Mesendoderm (in vitro differentiated cells): ENCODE measurements at regions not wholly inside any gene's neighbourhood (a gene's known extent, or its start where the extent isn't known, plus 50 kb on each side); places are given as distances from the start of the nearest gene placed in this dataset.

Experiments used
- DNase-seq: peaks from one replicate; pipeline ENCODE4 v3.0.0; 2013
- H2AK5ac ChIP-seq: 2 replicates; pipeline ENCODE4 v1.6.1; 2013; ENCODE audit warnings: low read length, inconsistent platforms
- H2BK120ac ChIP-seq: 2 replicates; pipeline ENCODE4 v1.6.1; 2013; ENCODE audit warnings: low read depth, mild to moderate bottlenecking, low read length, moderate library complexity, mixed read lengths
- H2BK15ac ChIP-seq: replicated peaks from 2 replicates; pipeline ENCODE4 v1.6.1; 2013; ENCODE audit warnings: low read depth, mild to moderate bottlenecking, moderate library complexity
- H2BK5ac ChIP-seq: 2 replicates; pipeline ENCODE4 v1.6.1; 2013; ENCODE audit warnings: low read length, inconsistent platforms
- H3K18ac ChIP-seq: 2 replicates; pipeline ENCODE4 v1.6.1; 2013; ENCODE audit warnings: mild to moderate bottlenecking, low read length, mixed read lengths
- H3K23ac ChIP-seq: one replicate; pipeline ENCODE4 v1.6.1; 2013; ENCODE audit warnings: low read length
- H3K27ac ChIP-seq: 2 replicates; pipeline ENCODE4 v1.5.1; 2013; ENCODE audit warnings: low read depth, mild to moderate bottlenecking, inconsistent platforms, low read length, moderate library complexity
- H3K27me3 ChIP-seq: 2 replicates; pipeline ENCODE4 v1.6.1; 2013; ENCODE audit warnings: low read length, control low read depth, mild to moderate bottlenecking, inconsistent platforms; ENCODE audit not compliant: insufficient read depth, poor library complexity
- H3K36me3 ChIP-seq: 2 replicates; pipeline ENCODE4 v1.6.1; 2013; ENCODE audit warnings: low read length, inconsistent platforms; ENCODE audit not compliant: control insufficient read depth, insufficient read depth
- H3K4ac ChIP-seq: one replicate; pipeline ENCODE4 v1.6.1; 2013; ENCODE audit warnings: low read depth, mild to moderate bottlenecking, low read length, moderate library complexity
- H3K4me1 ChIP-seq: 2 replicates; pipeline ENCODE4 v1.6.1; 2013; ENCODE audit warnings: low read depth, low read length, inconsistent platforms; ENCODE audit not compliant: control insufficient read depth
- H3K4me2 ChIP-seq: 2 replicates; pipeline ENCODE4 v1.6.1; 2013; ENCODE audit warnings: low read length
- H3K4me3 ChIP-seq: 2 replicates; pipeline ENCODE4 v1.5.1; 2013; ENCODE audit warnings: mild to moderate bottlenecking, low read length
- H3K56ac ChIP-seq: one replicate; pipeline ENCODE4 v1.6.1; 2013; ENCODE audit warnings: low read length
- H3K79me1 ChIP-seq: 2 replicates; pipeline ENCODE4 v1.6.1; 2013; ENCODE audit warnings: low read length, inconsistent platforms
- H3K79me2 ChIP-seq: 2 replicates; pipeline ENCODE4 v1.6.1; 2013; ENCODE audit warnings: mild to moderate bottlenecking, low read length; ENCODE audit not compliant: control insufficient read depth, insufficient read depth
- H3K9ac ChIP-seq: 2 replicates; pipeline ENCODE4 v1.6.1; 2013; ENCODE audit warnings: low read length, inconsistent platforms
- H4K5ac ChIP-seq: one replicate; pipeline ENCODE4 v1.6.1; 2013; ENCODE audit warnings: low read length
- H4K8ac ChIP-seq: one replicate; pipeline ENCODE4 v1.6.1; 2013; ENCODE audit warnings: low read depth, mild to moderate bottlenecking, control low read depth, low read length, moderate library complexity
- WGBS: extraction: QIAGEN DNeasy Blood & Tissue Kit; methylation state at CpG from one replicate; pipeline ENCODE4 v1.1.7; 2013; ENCODE audit warnings: low lambda C conversion rate, missing lambda C conversion rate; ENCODE audit not compliant: insufficient coverage; ENCODE audit errors: extremely low coverage; 5-methylcytosine and 5-hydroxymethylcytosine counted together

DNA sequence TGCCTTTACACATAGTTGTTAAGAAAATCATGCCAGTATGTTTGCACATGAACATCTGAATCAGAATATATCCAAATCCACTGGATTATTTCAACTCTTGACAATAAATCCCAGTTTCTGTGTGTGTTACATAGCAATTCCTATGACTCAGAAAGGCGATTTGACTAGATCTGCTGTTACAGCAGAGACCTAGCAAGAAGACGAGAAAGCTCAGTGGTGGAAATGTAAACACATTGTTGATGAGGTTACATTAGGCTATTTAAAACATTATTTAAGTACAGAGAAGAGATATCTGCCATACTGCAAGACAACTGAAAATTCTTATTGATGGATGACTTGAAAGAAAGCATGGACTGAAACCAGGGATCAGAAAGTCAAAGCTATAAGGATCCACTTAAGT, 73.0 kb upstream of the SMIM21 start:
- H3K9ac ChIP-seq, result no peak overlapping the region
- DNase-seq, result no peak
- no peak overlapping the region for H2AK5ac ChIP-seq
- H2BK120ac ChIP-seq, result no peak overlapping the region
- no peak overlapping the region for H3K23ac ChIP-seq
- no peaks in the 10 kb centered on the region for H3K79me2 ChIP-seq
- no peaks in the 10 kb centered on the region for H3K27me3 ChIP-seq
- H2BK15ac ChIP-seq, result no peak overlapping the region
- H4K8ac ChIP-seq, result no peak overlapping the region
- no peak overlapping the region for H3K4ac ChIP-seq
- no peaks in the 10 kb centered on the region for H3K36me3 ChIP-seq
- no peak overlapping the region for H3K56ac ChIP-seq
- no peak overlapping the region for H3K18ac ChIP-seq
- no peak overlapping the region for H3K4me3 ChIP-seq
- H3K27ac ChIP-seq, result no peak overlapping the region
- no CpG with 5 or more reads among the region's 2 CpGs for WGBS
- H3K79me1 ChIP-seq, result no peaks in the 10 kb centered on the region
- no peak overlapping the region for H4K5ac ChIP-seq
- no peak overlapping the region for H3K4me2 ChIP-seq
- no peak overlapping the region for H2BK5ac ChIP-seq
- H3K4me1 ChIP-seq, result no peaks in the 10 kb centered on the region

DNA sequence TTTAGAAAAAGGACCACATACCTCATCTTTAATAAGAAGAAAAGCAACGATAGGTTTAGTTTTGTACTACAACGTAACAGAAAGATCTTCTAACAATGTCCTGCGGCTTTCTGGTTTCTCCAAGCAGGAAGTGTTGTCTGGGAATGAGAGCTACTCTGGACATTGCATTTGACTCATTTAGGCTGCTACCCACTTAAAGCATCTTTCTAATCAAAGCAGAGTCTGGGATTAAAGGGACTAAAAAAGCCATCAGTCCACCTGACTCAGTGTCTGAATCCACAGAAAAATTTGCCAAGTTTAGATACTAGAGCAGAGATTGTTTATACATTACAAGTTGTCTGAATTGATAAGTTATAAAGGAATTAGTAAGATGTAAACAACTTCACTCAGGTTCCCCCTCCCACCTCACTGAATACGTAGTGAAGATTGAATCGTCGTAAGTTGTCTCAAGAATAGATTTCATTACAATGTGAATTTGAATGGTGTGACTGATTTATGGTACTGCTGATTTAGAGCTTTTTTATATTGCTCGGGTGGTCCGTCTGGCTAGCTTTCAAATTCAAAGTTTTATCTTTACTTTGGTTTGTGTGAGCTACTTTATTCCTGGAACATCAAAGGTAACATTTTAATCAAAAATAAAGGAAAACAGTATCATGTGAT, 70.2 kb upstream of the SMIM21 start:
- Histone ChIP-seq H3K36me3 (no peaks in the 10 kb centered on the region), H3K27ac (no peak overlapping the region), H3K18ac (no peak overlapping the region), H3K56ac (no peak overlapping the region), H2BK15ac (no peak overlapping the region), H3K79me2 (no peaks in the 10 kb centered on the region), H2BK5ac (no peak overlapping the region), H3K79me1 (no peaks in the 10 kb centered on the region), H4K8ac (no peak overlapping the region), H3K9ac (no peak overlapping the region), H3K27me3 (no peaks in the 10 kb centered on the region), H2AK5ac (no peak overlapping the region), H2BK120ac (no peak overlapping the region), H3K4me3 (no peak overlapping the region), H3K4me2 (no peak overlapping the region), H4K5ac (no peak overlapping the region), H3K4ac (no peak overlapping the region), H3K23ac (no peak overlapping the region), H3K4me1 (no peaks in the 10 kb centered on the region)
- DNase-seq, result no peak
- no CpG with 5 or more reads among the region's 8 CpGs for WGBS

DNA sequence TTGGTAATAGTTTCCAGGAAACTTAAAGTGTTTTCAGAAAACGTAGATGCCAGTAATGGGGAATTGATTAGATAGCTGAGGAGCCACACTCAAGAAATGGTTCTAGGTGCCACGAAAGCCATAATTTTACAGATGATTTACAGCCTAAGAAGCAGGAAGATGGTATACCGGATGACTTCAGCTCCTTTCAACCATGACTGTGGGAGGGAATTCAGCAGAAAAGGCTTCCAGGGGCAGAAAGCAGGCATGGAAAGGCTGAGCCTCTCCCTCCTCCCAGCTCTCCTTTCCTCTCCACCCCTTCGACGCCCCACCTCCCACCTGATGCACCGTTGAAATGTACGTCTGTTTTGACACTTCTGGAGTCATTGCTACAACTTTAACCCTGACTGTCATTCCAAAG, 68.6 kb upstream of the SMIM21 start:
- Histone ChIP-seq H4K8ac (no peak overlapping the region), H3K4me2 (no peak overlapping the region), H3K79me1 (no peaks in the 10 kb centered on the region), H3K18ac (no peak overlapping the region), H2BK120ac (no peak overlapping the region), H3K36me3 (no peaks in the 10 kb centered on the region), H3K4ac (no peak overlapping the region), H3K23ac (no peak overlapping the region), H4K5ac (no peak overlapping the region), H3K56ac (no peak overlapping the region), H3K4me1 (no peaks in the 10 kb centered on the region), H2BK5ac (no peak overlapping the region), H2AK5ac (no peak overlapping the region), H2BK15ac (no peak overlapping the region), H3K79me2 (no peaks in the 10 kb centered on the region), H3K27ac (no peak overlapping the region), H3K9ac (no peak overlapping the region), H3K4me3 (no peak overlapping the region), H3K27me3 (no peaks in the 10 kb centered on the region)
- no peak for DNase-seq
- no CpG with 5 or more reads among the region's 7 CpGs for WGBS

DNA sequence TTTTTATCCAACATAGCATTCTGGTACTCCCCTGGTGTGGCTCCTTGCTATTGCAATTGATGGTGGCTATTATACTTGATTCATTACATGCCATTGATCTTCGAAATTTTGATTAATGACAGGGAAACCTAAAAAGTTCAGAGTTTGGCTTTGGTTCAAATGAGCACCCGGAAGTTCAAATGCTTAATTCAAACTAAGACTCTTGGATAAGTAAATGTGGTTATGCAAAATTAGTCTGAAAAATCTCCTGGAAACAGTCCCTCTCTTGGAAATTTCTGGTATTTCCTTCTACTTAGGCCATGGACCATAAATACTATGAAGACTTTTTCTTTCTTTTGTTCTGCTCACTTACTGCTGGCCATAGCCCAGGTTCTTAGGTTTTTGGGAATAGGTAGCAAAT, 65.3 kb upstream of the SMIM21 start:
- Histone ChIP-seq H3K4me2 (no peak overlapping the region), H2BK5ac (no peak overlapping the region), H3K9ac (no peak overlapping the region)

DNA sequence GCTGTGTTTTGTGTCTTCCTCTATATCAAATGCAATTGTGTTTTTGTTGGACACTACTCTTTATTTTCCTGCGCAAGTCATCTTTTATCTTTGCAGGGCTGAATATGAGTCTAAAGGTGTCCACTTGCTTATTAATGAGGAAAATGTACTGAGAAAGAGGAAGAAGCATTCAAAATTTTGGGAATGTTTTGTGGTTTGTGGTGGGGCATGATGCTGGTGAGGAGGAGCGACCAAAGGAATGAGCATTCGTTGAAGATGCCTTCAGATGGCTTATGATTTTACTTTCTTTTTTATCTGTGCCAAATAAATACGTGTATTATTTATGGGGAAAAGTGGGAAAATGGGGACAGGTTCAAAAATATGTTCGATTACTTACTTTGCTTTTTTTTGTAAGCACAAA, 63.9 kb upstream of the SMIM21 start:
- no peak overlapping the region for H3K9ac ChIP-seq
- H2AK5ac ChIP-seq, result no peak overlapping the region
- DNase-seq, result no peak
- no peak overlapping the region for H2BK120ac ChIP-seq
- H3K4me2 ChIP-seq, result no peak overlapping the region
- no peak overlapping the region for H2BK5ac ChIP-seq
- no peak overlapping the region for H2BK15ac ChIP-seq
- no peak overlapping the region for H4K5ac ChIP-seq
- no peak overlapping the region for H3K56ac ChIP-seq
- no peak overlapping the region for H3K4me3 ChIP-seq
- no peaks in the 10 kb centered on the region for H3K36me3 ChIP-seq
- no peak overlapping the region for H3K27ac ChIP-seq
- WGBS, result no CpG with 5 or more reads among the region's 5 CpGs
- H3K79me1 ChIP-seq, result no peaks in the 10 kb centered on the region
- H4K8ac ChIP-seq, result no peak overlapping the region
- H3K23ac ChIP-seq, result no peak overlapping the region
- H3K4ac ChIP-seq, result no peak overlapping the region
- H3K18ac ChIP-seq, result no peak overlapping the region
- H3K4me1 ChIP-seq, result no peaks in the 10 kb centered on the region
- H3K27me3 ChIP-seq, result no peaks in the 10 kb centered on the region
- no peaks in the 10 kb centered on the region for H3K79me2 ChIP-seq

More for the DNA sequence above, 65.3 kb upstream of the SMIM21 start:
- H4K8ac ChIP-seq, result no peak overlapping the region
- no peak overlapping the region for H3K4me3 ChIP-seq
- H3K79me2 ChIP-seq, result no peaks in the 10 kb centered on the region
- H3K23ac ChIP-seq, result no peak overlapping the region
- no peaks in the 10 kb centered on the region for H3K4me1 ChIP-seq
- no peaks in the 10 kb centered on the region for H3K79me1 ChIP-seq
- no peaks in the 10 kb centered on the region for H3K36me3 ChIP-seq
- no CpG with 5 or more reads among the region's 2 CpGs for whole genome bisulfite sequencing
- no peak overlapping the region for H2BK120ac ChIP-seq
- no peak overlapping the region for H2AK5ac ChIP-seq
- H4K5ac ChIP-seq, result no peak overlapping the region
- no peak overlapping the region for H3K18ac ChIP-seq
- no peak overlapping the region for H3K27ac ChIP-seq
- H3K27me3 ChIP-seq, result no peaks in the 10 kb centered on the region
- no peak for DNase-seq
- H2BK15ac ChIP-seq, result no peak overlapping the region
- no peak overlapping the region for H3K4ac ChIP-seq
- no peak overlapping the region for H3K56ac ChIP-seq

DNA sequence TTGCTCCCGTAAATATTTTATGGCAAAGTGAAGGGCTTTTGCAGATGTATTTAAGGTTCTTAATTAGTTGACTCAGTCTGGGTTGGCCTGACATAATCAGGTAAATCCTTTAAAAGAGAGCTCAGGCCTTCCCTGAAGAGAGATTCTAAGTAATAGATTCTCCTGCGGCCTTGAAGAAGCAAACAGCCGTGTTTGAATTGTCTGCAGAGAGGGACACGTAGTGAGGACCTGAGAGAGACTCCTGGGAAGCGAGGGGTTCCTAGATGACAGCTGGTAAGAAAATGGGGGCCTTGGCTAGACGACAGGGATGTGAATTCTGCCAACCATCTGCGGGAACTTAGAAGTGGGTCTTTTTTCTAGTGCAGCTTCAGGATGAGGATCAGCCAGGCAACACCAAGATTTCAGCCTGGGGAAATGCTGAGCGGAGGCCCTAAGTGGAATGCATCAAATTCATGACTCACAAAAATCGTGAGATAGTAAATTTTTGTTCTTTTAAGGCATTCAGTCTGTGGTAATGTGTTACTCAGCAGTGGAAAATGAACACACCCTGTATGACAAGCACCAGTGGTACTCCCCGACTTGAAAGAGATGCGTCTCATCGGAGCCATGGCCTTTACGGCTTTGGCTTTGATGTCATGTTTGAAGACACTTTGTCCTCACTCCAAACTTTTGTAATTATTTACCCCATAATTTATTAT, 62.1 kb upstream of the SMIM21 start:
- Histone ChIP-seq H3K23ac (no peak overlapping the region), H2BK15ac (no peak overlapping the region), H3K36me3 (no peaks in the 10 kb centered on the region), H3K79me2 (no peaks in the 10 kb centered on the region), H3K4me1 (no peaks in the 10 kb centered on the region), H3K4me3 (no peak overlapping the region), H2BK5ac (no peak overlapping the region), H2BK120ac (no peak overlapping the region), H3K4me2 (no peak overlapping the region), H3K56ac (no peak overlapping the region), H4K8ac (no peak overlapping the region), H3K4ac (no peak overlapping the region), H3K27ac (no peak overlapping the region), H3K9ac (no peak overlapping the region), H2AK5ac (no peak overlapping the region), H3K27me3 (no peaks in the 10 kb centered on the region), H4K5ac (no peak overlapping the region), H3K79me1 (no peaks in the 10 kb centered on the region), H3K18ac (no peak overlapping the region)
- WGBS, result no CpG with 5 or more reads among the region's 13 CpGs
- DNase-seq, result no peak
